H1 (cell line): ENCODE measurements at regions not wholly inside any gene's neighbourhood (a gene's known extent, or its start where the extent isn't known, plus 50 kb on each side); places are given as distances from the start of the nearest gene placed in this dataset.

Source experiments
- RAD21 ChIP-seq, 2 experiments: IDR thresholded peaks in 1 of 2; conservative IDR thresholded peaks in 1 of 2; 2 replicates each; pipeline ENCODE4 v1.6.1; 2011; ENCODE audit warnings: low read depth in 2 of 2, low read length in 2 of 2, improper control_type of control experiment in 1 of 2, inconsistent platforms in 1 of 2, mild to moderate bottlenecking in 1 of 2, moderate library complexity in 1 of 2
- RFX5 ChIP-seq: IDR thresholded peaks from 2 replicates; pipeline ENCODE4 v1.6.1; 2011; ENCODE audit warnings: low read depth, low read length, improper control_type of control experiment, borderline replicate concordance
- TF ChIP-seq, protein P1 (sequence below), 3 experiments: IDR thresholded peaks; 1 replicate in 2 of 3; 2 replicates in 1 of 3; pipeline versions ENCODE4 v1.5.1 to v1.6.1; 2011; ENCODE audit warnings: low read length in 3 of 3, mild to moderate bottlenecking in 3 of 3, inconsistent platforms in 2 of 3, low read depth in 1 of 3, moderate library complexity in 1 of 3; ENCODE audit not compliant: insufficient read depth in 1 of 3; ENCODE audit errors: control extremely low read depth in 1 of 3

DNA sequence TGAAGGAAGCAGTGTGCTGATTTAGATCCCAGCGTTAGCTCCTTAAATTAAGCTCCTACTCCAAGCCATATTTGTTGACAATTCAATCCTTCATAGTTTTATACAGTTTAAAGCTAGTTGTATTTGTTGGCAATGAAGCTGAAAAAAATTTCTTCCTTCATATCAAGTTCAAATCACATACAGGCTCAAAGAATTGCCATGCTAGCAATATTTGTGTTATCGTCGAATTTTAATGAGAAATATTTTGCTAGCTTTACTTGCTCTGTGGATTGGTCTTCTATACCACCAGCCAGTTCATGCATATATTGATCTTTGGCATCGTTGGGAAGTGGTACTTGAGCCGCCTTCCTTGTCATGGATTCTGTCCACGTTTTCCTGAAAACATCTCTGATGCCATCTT lies 204.6 kb upstream of the HDAC4 start:
- TF ChIP-seq RFX5: no peak
- TF ChIP-seq, protein P1, sequence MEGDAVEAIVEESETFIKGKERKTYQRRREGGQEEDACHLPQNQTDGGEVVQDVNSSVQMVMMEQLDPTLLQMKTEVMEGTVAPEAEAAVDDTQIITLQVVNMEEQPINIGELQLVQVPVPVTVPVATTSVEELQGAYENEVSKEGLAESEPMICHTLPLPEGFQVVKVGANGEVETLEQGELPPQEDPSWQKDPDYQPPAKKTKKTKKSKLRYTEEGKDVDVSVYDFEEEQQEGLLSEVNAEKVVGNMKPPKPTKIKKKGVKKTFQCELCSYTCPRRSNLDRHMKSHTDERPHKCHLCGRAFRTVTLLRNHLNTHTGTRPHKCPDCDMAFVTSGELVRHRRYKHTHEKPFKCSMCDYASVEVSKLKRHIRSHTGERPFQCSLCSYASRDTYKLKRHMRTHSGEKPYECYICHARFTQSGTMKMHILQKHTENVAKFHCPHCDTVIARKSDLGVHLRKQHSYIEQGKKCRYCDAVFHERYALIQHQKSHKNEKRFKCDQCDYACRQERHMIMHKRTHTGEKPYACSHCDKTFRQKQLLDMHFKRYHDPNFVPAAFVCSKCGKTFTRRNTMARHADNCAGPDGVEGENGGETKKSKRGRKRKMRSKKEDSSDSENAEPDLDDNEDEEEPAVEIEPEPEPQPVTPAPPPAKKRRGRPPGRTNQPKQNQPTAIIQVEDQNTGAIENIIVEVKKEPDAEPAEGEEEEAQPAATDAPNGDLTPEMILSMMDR (IDR thresholded peaks at IDR 0.05; ENCODE audit: control extremely low read depth in 1 of 3, insufficient read depth in 1 of 3, low read depth in 1 of 3, low read length in 3 of 3): no peak
- no peak for TF ChIP-seq RAD21 (IDR thresholded peaks at IDR 0.05 in 1 of 2, conservative IDR thresholded peaks at IDR 0.05 in 1 of 2; ENCODE audit: low read depth in 2 of 2, low read length in 2 of 2)
